GM19035 (cell line): ENCODE measurements at regions not wholly inside any gene's neighbourhood (a gene's known extent, or its start where the extent isn't known, plus 50 kb on each side); places are given as distances from the start of the nearest gene placed in this dataset.
A peak's percentile ranks its signal among the peaks of the same experiment; 100 is the strongest.

ENCODE experiments used
- ATAC-seq: cut with Tn5 transposase; IDR thresholded peaks from one replicate; pipeline ENCODE4 v1.9.1; 2021; ENCODE audit not compliant: unreplicated experiment

DNA sequence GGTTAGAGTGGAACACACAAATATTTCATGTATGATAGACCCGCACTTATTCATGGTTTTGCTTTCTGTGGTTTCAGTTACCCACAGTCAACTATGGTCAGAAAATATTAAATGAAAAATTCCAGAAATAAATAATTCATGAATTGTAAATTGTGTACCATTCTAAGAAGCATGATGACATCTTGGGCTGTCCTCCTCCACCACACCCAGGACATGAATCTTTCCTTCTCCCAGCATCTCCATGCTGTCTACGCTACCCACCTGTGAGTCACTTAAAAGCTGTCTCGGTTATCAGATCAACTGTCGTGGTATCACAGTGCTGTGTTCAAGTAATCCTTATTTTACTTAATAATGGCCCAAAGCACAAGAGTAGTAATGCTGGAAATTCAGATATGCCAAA lies 419.6 kb upstream of the NRP1 start:
- no peak for ATAC-seq

GRCh38 chr10:33753389-33753788 lies 418.9 kb upstream of the NRP1 start:
- no peak for ATAC-seq

- no peak for ATAC-seq
These were observed 415.3 kb upstream of the NRP1 start for GRCh38 chr10:33749790-33750189.

- no peak for ATAC-seq
These were observed 414.7 kb upstream of the NRP1 start for GRCh38 chr10:33749067-33749735.

DNA sequence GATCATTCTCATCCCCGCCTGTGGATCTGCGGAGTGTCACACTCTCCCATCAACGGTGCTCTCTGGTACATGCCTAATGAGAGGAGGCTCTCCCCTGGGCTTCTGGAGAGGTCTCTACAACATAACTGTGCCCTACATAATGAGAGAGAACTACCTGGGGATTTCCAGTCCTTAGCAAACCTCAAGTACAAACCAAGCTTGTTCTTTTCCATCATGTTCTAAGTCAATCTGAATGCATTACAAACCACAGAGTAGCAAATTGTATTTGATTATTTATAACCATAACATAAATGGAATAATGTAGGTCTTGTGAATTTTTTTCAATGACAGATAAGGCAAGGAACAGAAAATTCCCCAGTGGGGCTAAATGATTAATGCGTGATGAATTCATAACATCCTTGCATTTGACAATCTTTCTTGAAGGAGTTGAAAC lies 412.4 kb upstream of the NRP1 start:
- no peak for ATAC-seq

GRCh38 chr10:33746186-33746585 lies 411.7 kb upstream of the NRP1 start:
- ATAC-seq, result no peak

GRCh38 chr10:33743429-33743857 lies 409.0 kb upstream of the NRP1 start:
- ATAC-seq, result peak; percentile 55

- no peak for ATAC-seq
These were observed 404.6 kb upstream of the NRP1 start for GRCh38 chr10:33739031-33739430.

DNA sequence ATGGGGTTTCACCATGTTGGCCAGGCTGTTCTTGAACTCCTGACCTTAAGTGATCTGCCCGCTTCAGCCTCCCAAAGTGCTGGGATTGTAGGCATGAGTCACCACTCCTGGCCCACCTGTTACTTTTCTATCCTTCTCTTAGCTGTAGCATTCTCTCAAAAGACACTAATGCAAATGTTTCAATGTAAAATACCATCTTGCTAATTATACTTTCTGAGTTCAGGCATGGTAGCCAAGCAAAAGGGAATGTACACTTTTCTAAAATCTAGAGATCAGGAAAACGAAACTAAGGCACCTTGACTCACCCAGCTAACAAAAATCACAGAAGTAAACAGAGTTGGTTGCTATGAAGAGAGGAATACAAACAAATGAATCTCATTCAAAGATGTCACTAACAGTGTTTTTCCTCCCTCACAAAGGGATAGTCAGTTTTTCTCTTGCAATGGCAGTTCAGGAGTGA lies 401.0 kb upstream of the NRP1 start:
- no peak for ATAC-seq

DNA sequence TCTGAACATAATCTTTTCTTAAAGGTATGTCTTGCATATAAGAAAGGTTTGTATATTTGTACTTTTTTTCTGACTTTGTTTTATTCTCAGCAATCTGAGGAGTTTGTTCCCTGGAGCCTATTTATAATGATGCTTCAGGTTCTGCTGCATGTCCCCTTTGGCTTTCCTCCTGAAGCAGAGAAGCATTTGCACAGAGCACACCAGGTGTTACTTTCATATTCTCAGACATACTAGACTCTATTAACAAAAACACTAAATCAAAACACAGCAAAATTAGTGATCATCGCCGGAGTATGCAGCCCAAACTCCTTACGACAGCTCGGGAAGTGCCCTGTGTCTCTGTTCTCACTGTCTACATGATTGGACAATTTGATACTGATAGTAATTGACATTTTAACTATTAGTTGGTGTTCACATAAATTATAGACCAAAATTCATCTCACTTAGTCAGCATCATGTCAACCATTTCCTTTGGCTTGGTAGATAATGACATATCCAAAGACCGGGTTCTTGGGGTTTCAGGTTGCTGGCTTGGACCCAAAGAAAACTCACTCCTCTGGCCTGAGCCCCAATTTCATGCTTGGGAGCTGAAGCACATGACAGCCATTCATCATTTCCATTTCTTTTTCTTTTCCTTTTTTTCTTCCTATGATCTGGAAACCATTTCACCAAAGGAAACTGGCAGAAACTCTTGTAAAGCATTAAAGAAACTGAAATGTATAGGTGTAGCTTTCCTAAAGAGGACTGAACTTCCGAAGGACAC lies 400.1 kb upstream of the NRP1 start:
- ATAC-seq, result no peak

GRCh38 chr10:33733058-33733457 lies 398.6 kb upstream of the NRP1 start:
- no peak for ATAC-seq

GRCh38 chr10:33732161-33732680 lies 397.8 kb upstream of the NRP1 start:
- ATAC-seq, result no peak

- no peak for ATAC-seq
These were observed 396.9 kb upstream of the NRP1 start for GRCh38 chr10:33731322-33731721.

GRCh38 chr10:33725430-33725829 lies 391.0 kb upstream of the NRP1 start:
- ATAC-seq, result no peak

DNA sequence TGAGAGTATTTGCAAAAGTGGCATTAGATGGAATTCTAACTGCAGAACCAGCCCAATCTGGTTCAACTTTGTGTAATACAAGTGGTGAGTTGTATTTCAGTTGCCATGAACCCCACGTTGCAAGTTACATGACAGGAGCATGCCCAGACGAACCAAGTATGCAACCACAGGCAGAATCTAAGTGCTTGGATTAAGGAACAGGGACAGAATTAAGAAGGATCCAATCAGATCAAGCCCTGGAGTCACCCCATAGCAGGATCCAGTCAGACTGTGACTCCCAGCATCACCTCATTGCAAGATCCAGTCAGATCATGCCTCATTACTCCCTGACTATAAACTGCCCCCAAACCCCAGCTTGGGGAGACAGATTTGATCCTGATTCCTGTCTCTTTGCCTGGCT lies 388.7 kb upstream of the NRP1 start:
- ATAC-seq, result no peak

GRCh38 chr10:33722067-33722466 lies 387.6 kb upstream of the NRP1 start:
- no peak for ATAC-seq

DNA sequence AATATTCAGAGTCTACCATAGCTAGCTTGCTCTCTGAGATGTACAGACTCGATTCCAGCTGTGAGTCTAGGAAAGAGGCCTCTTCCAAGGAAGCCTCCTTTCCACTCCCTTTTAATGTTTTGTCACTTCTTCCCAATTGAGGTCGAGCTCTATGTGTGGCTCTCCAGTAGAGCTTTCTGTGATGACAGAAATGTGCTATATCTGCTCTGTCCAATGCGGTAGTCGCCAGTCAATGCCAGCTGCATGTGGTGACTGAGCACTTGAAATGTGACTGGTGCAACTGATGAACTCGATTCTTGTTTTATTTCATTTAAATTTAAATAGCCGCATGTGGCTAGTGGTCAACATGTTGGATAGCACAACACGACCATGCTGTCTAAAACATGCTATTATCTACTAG lies 387.0 kb upstream of the NRP1 start:
- no peak for ATAC-seq

DNA sequence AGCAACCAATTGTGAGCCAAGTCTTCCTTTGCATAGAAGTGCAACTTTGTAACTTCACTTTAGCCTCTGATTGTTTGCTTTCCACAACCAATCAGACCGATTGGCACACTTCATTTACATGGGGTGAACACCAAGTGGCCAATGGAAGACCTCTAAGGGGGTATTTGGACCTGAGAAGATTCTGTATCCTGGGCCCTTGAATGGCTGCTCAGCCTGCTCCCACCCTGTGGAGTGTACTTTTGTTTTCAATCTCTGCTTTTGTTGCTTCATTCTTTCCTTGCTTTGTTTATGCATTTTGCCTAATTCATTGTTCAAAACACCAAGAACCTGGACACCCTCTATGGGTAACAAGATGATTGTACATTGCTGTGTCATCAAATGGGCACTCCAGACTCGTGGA lies 385.7 kb upstream of the NRP1 start:
- ATAC-seq, result no peak

DNA sequence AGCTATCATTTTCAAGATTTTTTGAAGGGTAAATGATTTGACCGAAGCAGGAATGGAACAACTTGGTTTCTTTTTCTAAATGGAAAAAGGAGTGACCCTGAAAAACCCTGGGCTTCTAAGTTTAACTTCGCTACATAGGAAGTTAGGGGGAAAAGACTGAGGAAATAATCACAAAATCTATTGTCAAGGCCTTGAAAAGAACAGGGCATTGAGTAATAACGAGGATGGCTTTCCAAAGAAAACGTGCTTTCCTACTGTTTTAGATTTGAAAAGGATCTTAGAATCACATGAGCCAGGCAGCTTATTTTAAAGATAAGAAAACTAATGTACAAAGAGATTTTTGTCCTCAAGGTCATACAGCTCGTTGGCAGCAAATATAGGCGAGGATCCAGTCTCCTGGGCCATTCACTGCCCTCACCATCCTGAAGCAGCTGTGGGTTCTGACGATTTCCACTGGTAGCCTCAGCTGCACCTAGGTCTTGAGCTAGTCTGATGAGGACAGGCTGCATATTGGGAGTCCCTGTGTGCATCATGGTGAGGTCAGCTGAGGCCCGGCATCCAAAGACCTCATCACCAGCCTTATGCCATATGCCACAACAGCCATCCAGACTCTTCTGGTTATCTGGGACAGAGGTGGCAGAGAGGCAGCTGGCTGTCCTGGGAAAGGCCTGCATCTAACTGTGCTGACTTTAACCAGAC lies 384.7 kb upstream of the NRP1 start:
- ATAC-seq, result no peak

DNA sequence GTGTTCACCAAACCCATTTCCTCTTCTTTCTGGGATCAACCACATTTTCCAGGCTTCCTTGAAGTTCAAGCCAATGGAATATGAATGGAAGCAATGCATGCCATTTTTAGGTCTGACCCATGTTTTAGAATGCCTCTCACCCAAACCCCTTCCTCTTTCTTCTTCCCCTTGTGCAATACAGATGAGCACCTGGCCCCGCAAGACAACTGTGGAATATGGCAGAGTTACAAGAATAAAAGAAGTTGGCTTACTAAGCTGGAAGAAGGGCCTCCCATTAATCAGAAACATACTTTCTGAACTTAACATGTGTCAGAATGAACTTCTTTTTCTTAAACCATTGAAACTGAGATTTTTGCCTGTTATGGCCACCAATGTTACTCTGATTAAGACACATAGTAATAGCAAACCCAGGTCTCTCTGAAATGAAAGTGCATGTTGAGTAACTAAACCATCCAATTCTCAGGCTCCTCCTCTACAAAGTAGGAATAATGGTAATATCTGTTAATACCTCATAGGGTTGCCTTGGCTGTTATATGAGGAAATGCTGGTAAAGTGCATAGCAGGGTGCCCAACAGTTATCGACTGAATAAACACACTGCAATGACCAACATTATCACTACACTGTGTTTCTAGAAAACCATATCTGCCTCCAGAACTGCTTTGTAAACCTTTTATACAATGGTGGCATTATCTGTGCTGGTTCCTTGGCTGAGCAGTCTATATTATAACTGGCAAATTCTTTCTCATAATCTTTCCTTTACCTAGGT lies 382.2 kb upstream of the NRP1 start:
- no peak for ATAC-seq
